LNCAP (cell line): ENCODE measurements at regions not wholly inside any gene's neighbourhood (a gene's known extent, or its start where the extent isn't known, plus 50 kb on each side); places are given as distances from the start of the nearest gene placed in this dataset.

Experiments used
- CTCF ChIP-seq: fragments of 450-650 bp; IDR thresholded peaks from 2 replicates; pipeline ENCODE4 v1.5.1; 2017; ENCODE audit warnings: mild to moderate bottlenecking

- no peak for TF ChIP-seq CTCF
Measured at GRCh38 chr3:197446700-197447056, 109.1 kb downstream of the BDH1 start.

GRCh38 chr3:197445896-197446699 lies 109.7 kb downstream of the BDH1 start:
- no peak for TF ChIP-seq CTCF

- TF ChIP-seq CTCF, result no peak
Measured at GRCh38 chr3:197444793-197445379, 110.9 kb downstream of the BDH1 start.

GRCh38 chr3:197443506-197443905 lies 112.3 kb downstream of the BDH1 start:
- TF ChIP-seq CTCF, result no peak

- TF ChIP-seq CTCF, result no peak
Measured at GRCh38 chr3:197440717-197441303, 115.0 kb downstream of the BDH1 start.

GRCh38 chr3:197438906-197439305 lies 116.9 kb downstream of the BDH1 start:
- TF ChIP-seq CTCF, result no peak

- TF ChIP-seq CTCF, result no peak
Measured at GRCh38 chr3:197435426-197435825, 120.3 kb downstream of the BDH1 start.
